NCI-H774 (cell line): ENCODE measurements at regions not wholly inside any gene's neighbourhood (a gene's known extent, or its start where the extent isn't known, plus 50 kb on each side); places are given as distances from the start of the nearest gene placed in this dataset.
"Not testable (repeated sequence)": the region's sequence is repeated elsewhere in the genome, so short reads cannot be mapped to it uniquely, and the experiment has no call there.

Experiments
- DNase-seq: peaks from one replicate; lab custom pipeline; 2025; lab: John Stamatoyannopoulos, UW

- DNase-seq: no peak
Measured at GRCh38 chr2:186381573-186381972, 104.5 kb upstream of the ZC3H15 start.

GRCh38 chr2:186382932-186383331 lies 103.1 kb upstream of the ZC3H15 start:
- DNase-seq: no peak

GRCh38 chr2:186384226-186384625 lies 101.8 kb upstream of the ZC3H15 start:
- DNase-seq: no peak

- not testable (repeated sequence) for DNase-seq
Measured at GRCh38 chr2:186385638-186386201, 100.3 kb upstream of the ZC3H15 start.

GRCh38 chr2:186399082-186399644 lies 86.9 kb upstream of the ZC3H15 start:
- DNase-seq: no peak

GRCh38 chr2:186405842-186406241 lies 80.2 kb upstream of the ZC3H15 start:
- no peak for DNase-seq

GRCh38 chr2:186407611-186408010 lies 78.4 kb upstream of the ZC3H15 start:
- DNase-seq: no peak

- no peak for DNase-seq
Measured at GRCh38 chr2:186410802-186411201, 75.3 kb upstream of the ZC3H15 start.

- DNase-seq: no peak
Measured at GRCh38 chr2:186422226-186422625, 63.8 kb upstream of the ZC3H15 start.

GRCh38 chr2:186423481-186423880 lies 62.6 kb upstream of the ZC3H15 start:
- no peak for DNase-seq

- no peak for DNase-seq
Measured at GRCh38 chr2:186424265-186424664, 61.8 kb upstream of the ZC3H15 start.

- no peak for DNase-seq
Measured at GRCh38 chr2:186425576-186425975, 60.5 kb upstream of the ZC3H15 start.

- no peak for DNase-seq
Measured at GRCh38 chr2:186426153-186427016, 59.7 kb upstream of the ZC3H15 start.

- not testable (repeated sequence) for DNase-seq
Measured at GRCh38 chr2:186427017-186427350, 59.1 kb upstream of the ZC3H15 start.

GRCh38 chr2:186427970-186428369 lies 58.1 kb upstream of the ZC3H15 start:
- DNase-seq: no peak

- DNase-seq: no peak
Measured at GRCh38 chr2:186429104-186429503, 57.0 kb upstream of the ZC3H15 start.

GRCh38 chr2:186431306-186431705 lies 54.8 kb upstream of the ZC3H15 start:
- DNase-seq: no peak

GRCh38 chr2:186433040-186433439 lies 53.0 kb upstream of the ZC3H15 start:
- DNase-seq: no peak

- DNase-seq: no peak
Measured at GRCh38 chr2:186433777-186434432, 52.2 kb upstream of the ZC3H15 start.
